D341Med (cell line): ENCODE measurements at regions not wholly inside any gene's neighbourhood (a gene's known extent, or its start where the extent isn't known, plus 50 kb on each side); places are given as distances from the start of the nearest gene placed in this dataset.
"Not testable (repeated sequence)": the region's sequence is repeated elsewhere in the genome, so short reads cannot be mapped to it uniquely, and the experiment has no call there.

Experiments used
- DNase-seq: peaks from one replicate; pipeline ENCODE4 v3.0.0; 2012; ENCODE audit warnings: low spot score

- DNase-seq: not testable (repeated sequence)
These were observed 198.1 kb downstream of the FOXD4L6 start for GRCh38 chr9:40930426-40930825.

- DNase-seq: not testable (repeated sequence)
These were observed 199.0 kb downstream of the FOXD4L6 start for GRCh38 chr9:40929488-40929845.

- DNase-seq: no peak
These were observed 199.5 kb downstream of the FOXD4L6 start for GRCh38 chr9:40928803-40929487.

GRCh38 chr9:40927851-40928802 lies 200.4 kb downstream of the FOXD4L6 start:
- DNase-seq: no peak

GRCh38 chr9:40927260-40927631 lies 201.2 kb downstream of the FOXD4L6 start:
- no peak for DNase-seq

GRCh38 chr9:40926404-40927259 lies 201.8 kb downstream of the FOXD4L6 start:
- no peak for DNase-seq

GRCh38 chr9:40925149-40925548 lies 203.3 kb downstream of the FOXD4L6 start:
- DNase-seq: no peak

- DNase-seq: not testable (repeated sequence)
These were observed 212.1 kb downstream of the FOXD4L6 start for GRCh38 chr9:40916399-40916783.

- not testable (repeated sequence) for DNase-seq
These were observed 212.7 kb downstream of the FOXD4L6 start for GRCh38 chr9:40915660-40916398.

- no peak for DNase-seq
These were observed 213.5 kb downstream of the FOXD4L6 start for GRCh38 chr9:40914772-40915659.

GRCh38 chr9:40913928-40914673 lies 214.4 kb downstream of the FOXD4L6 start:
- no peak for DNase-seq

- DNase-seq: no peak
These were observed 215.3 kb downstream of the FOXD4L6 start for GRCh38 chr9:40913096-40913719.

- not testable (repeated sequence) for DNase-seq
These were observed 215.8 kb downstream of the FOXD4L6 start for GRCh38 chr9:40912679-40913078.

GRCh38 chr9:40911647-40912046 lies 216.8 kb downstream of the FOXD4L6 start:
- DNase-seq: no peak

GRCh38 chr9:40910995-40911394 lies 217.5 kb downstream of the FOXD4L6 start:
- DNase-seq: not testable (repeated sequence)

- no peak for DNase-seq
These were observed 218.7 kb downstream of the FOXD4L6 start for GRCh38 chr9:40909821-40910220.

- DNase-seq: not testable (repeated sequence)
These were observed 219.4 kb downstream of the FOXD4L6 start for GRCh38 chr9:40909111-40909510.

GRCh38 chr9:40907657-40908624 lies 220.5 kb downstream of the FOXD4L6 start:
- DNase-seq: no peak
